Caco-2 (cell line): ENCODE measurements at regions not wholly inside any gene's neighbourhood (a gene's known extent, or its start where the extent isn't known, plus 50 kb on each side); places are given as distances from the start of the nearest gene placed in this dataset.

Experiments
- BruUV-seq: library from RNA; stranded (reverse); fragments of 400-500 nt; replicated peaks from 2 replicates; lab custom pipeline; 2021; lab: Mats Ljungman, UMichigan
- CTCF ChIA-PET: fragments of 300-600 bp; sonication (Branson Sonifier 250); formaldehyde crosslinking; loops from one replicate; lab custom pipeline; 2022; ENCODE audit warnings: antibody characterized with exemption; lab: Charles Lee
- POLR2A ChIA-PET: fragments of 300-600 bp; sonication (Branson Sonifier 250); formaldehyde crosslinking; loops from one replicate; lab custom pipeline; 2022; ENCODE audit warnings: antibody characterized with exemption; lab: Charles Lee
- DNase-seq, 2 experiments: peaks; one replicate each; pipeline versions ENCODE4 v3.0.0 to v3.0.0-alpha.2; 2020 to 2022
- H3K27me3 ChIP-seq: replicated peaks from 2 replicates; pipeline ENCODE4 v1.6.0; 2011; ENCODE audit warnings: low read length; ENCODE audit not compliant: control insufficient read depth, insufficient read depth
- H3K36me3 ChIP-seq: 2 replicates; pipeline ENCODE4 v1.5.1; 2011; ENCODE audit warnings: low read length; ENCODE audit not compliant: control insufficient read depth, insufficient read depth
- H3K4me1 ChIP-seq: fragments of 250-450 bp; sonication (Bioruptor Pico); 2 replicates; pipeline ENCODE4 v1.5.1; 2020; ENCODE audit warnings: mild to moderate bottlenecking
- H3K4me3 ChIP-seq: 2 replicates; pipeline ENCODE4 v1.5.1; 2011; ENCODE audit warnings: low read depth, mild to moderate bottlenecking, control low read depth, low read length
- H3K9me3 ChIP-seq: fragments of 250-450 bp; sonication (Bioruptor Pico); 2 replicates; pipeline ENCODE4 v1.5.1; 2020; ENCODE audit warnings: mild to moderate bottlenecking, moderate library complexity
- H3K27ac Mint-ChIP-seq: one replicate; pipeline ENCODE4 v1.8.0; 2022; ENCODE audit warnings: mixed read lengths; ENCODE audit not compliant: unreplicated experiment
- H3K27me3 Mint-ChIP-seq: one replicate; pipeline ENCODE4 v1.8.0; 2022; ENCODE audit warnings: mixed read lengths; ENCODE audit not compliant: insufficient read depth, unreplicated experiment
- H3K36me3 Mint-ChIP-seq: one replicate; pipeline ENCODE4 v1.8.0; 2022; ENCODE audit warnings: mild to moderate bottlenecking, mixed read lengths; ENCODE audit not compliant: insufficient read depth, unreplicated experiment
- H3K4me1 Mint-ChIP-seq: one replicate; pipeline ENCODE4 v1.8.0; 2022; ENCODE audit warnings: low read depth, mixed read lengths; ENCODE audit not compliant: unreplicated experiment
- H3K4me3 Mint-ChIP-seq: one replicate; pipeline ENCODE4 v1.8.0; 2022; ENCODE audit warnings: mild to moderate bottlenecking, moderate library complexity, mixed read lengths; ENCODE audit not compliant: unreplicated experiment
- H3K9me3 Mint-ChIP-seq: one replicate; pipeline ENCODE4 v1.8.0; 2022; ENCODE audit warnings: mixed read lengths; ENCODE audit not compliant: unreplicated experiment
- intact Hi-C: fragments of 100-400 bp; cut with micrococcal nuclease; formaldehyde crosslinking; loops from one replicate; pipeline ENCODE4 v1.10.0; 2022; ENCODE audit not compliant: unreplicated experiment
- TF ChIP-seq, protein P1 (sequence below), 2 experiments: fragments of 200-600 bp in 1 of 2; IDR thresholded peaks; 1 replicate in 1 of 2; 2 replicates in 1 of 2; pipeline versions ENCODE4 v1.5.1 to v1.8.0; 2011 to 2022; ENCODE audit warnings: antibody characterized with exemption in 1 of 2, control low read depth in 1 of 2, inconsistent platforms in 1 of 2, low read depth in 1 of 2, low read length in 1 of 2, mild to moderate bottlenecking in 1 of 2, moderate library complexity in 1 of 2; ENCODE audit not compliant: insufficient read depth in 1 of 2, severe bottlenecking in 1 of 2, unreplicated experiment in 1 of 2

DNA sequence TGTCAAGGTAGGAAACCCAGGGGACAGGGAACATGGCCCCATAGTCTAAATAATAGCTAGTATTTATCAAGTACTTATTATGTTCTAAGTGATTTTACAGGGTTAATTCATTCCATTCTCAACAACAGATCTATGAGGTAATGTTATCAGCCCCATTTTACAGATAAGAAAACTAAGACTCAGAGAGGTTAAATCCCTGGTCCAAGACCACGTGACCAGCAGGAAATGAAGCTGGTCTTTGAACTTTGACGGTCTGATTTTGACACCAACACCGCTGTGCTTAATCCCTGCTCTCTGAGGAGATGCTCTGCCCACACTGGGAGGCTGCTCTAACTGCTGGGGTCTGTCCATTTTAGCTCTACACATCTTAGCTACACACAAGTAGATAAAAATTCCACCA is 253.5 kb downstream of the SPTSSA start:
- intact Hi-C loops: no loop called here
- no peaks in the 10 kb centered on the region for H3K36me3 Mint-ChIP-seq
- no peak overlapping the region for H3K27ac Mint-ChIP-seq
- H3K9me3 ChIP-seq: no peaks in the 10 kb centered on the region
- no peaks in the 10 kb centered on the region for H3K27me3 Mint-ChIP-seq
- no peaks in the 10 kb centered on the region for H3K36me3 ChIP-seq
- H3K27me3 ChIP-seq: no peaks in the 10 kb centered on the region
- no peaks in the 10 kb centered on the region for H3K9me3 Mint-ChIP-seq
- no peak overlapping the region for H3K4me3 Mint-ChIP-seq
- no peak for DNase-seq
- TF ChIP-seq, protein P1, sequence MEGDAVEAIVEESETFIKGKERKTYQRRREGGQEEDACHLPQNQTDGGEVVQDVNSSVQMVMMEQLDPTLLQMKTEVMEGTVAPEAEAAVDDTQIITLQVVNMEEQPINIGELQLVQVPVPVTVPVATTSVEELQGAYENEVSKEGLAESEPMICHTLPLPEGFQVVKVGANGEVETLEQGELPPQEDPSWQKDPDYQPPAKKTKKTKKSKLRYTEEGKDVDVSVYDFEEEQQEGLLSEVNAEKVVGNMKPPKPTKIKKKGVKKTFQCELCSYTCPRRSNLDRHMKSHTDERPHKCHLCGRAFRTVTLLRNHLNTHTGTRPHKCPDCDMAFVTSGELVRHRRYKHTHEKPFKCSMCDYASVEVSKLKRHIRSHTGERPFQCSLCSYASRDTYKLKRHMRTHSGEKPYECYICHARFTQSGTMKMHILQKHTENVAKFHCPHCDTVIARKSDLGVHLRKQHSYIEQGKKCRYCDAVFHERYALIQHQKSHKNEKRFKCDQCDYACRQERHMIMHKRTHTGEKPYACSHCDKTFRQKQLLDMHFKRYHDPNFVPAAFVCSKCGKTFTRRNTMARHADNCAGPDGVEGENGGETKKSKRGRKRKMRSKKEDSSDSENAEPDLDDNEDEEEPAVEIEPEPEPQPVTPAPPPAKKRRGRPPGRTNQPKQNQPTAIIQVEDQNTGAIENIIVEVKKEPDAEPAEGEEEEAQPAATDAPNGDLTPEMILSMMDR (IDR thresholded peaks at IDR 0.05; ENCODE audit: insufficient read depth in 1 of 2, low read depth in 1 of 2, low read length in 1 of 2, severe bottlenecking in 1 of 2, unreplicated experiment in 1 of 2): no peak
- H3K4me1 Mint-ChIP-seq: no peaks in the 10 kb centered on the region
- H3K4me3 ChIP-seq: no peak overlapping the region
- ChIA-PET CTCF (no interaction called here), POLR2A (no interaction called here)
- BruUV-seq: no TSS peak
- H3K4me1 ChIP-seq: no peaks in the 10 kb centered on the region

DNA sequence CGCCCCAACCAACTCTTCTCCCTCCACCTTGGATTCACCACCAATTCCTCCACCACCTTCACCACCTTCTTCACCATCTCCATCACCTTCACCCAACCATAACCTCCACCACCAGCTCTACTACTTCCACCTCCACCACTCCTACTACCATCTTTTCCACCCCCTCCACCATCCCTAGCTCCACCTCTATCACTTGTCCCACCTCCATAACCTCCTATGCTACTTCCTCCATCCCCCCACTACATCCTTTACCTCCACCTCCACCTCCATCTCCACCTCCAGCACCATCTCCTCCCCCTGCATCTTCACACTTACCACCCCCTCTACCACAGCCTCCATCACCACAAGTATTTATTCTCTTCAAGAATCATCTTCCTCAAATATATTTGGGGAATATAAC is 254.9 kb upstream of the EGLN3 start:
- BruUV-seq: no TSS peak
- H3K27ac Mint-ChIP-seq: no peak overlapping the region
- no peaks in the 10 kb centered on the region for H3K9me3 ChIP-seq
- intact Hi-C loops: no loop called here
- H3K4me1 ChIP-seq: no peaks in the 10 kb centered on the region
- H3K36me3 Mint-ChIP-seq: no peaks in the 10 kb centered on the region
- H3K27me3 Mint-ChIP-seq: no peaks in the 10 kb centered on the region
- H3K36me3 ChIP-seq: no peaks in the 10 kb centered on the region
- CTCF ChIA-PET: no interaction called here
- H3K27me3 ChIP-seq: no peaks in the 10 kb centered on the region
- H3K9me3 Mint-ChIP-seq: no peaks in the 10 kb centered on the region
- TF ChIP-seq, protein P1 (IDR thresholded peaks at IDR 0.05; ENCODE audit: insufficient read depth in 1 of 2, low read depth in 1 of 2, low read length in 1 of 2, severe bottlenecking in 1 of 2, unreplicated experiment in 1 of 2): no peak
- no peak overlapping the region for H3K4me3 ChIP-seq
- POLR2A ChIA-PET: no interaction called here
- H3K4me3 Mint-ChIP-seq: no peak overlapping the region
- H3K4me1 Mint-ChIP-seq: no peaks in the 10 kb centered on the region
- DNase-seq: no peak

DNA sequence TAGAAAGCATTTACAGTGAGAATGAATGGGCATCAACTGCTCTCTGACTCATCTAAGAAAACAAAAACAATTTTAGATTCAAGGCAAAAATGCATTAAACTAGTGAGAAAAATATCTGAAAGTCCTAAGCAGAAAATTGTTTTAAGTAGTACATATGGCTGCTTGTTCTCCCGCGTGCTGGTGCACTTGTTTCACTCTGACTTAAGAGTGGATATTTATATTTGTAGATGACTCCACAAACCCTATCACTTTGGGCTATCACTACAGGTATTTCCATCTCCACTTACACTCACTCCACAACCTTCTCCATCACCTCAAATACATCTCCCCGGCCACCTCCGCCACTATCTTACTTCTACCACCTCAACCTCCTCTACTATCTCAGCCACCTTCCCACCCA is 253.9 kb upstream of the EGLN3 start:
- no TSS peak for BruUV-seq
- Mint-ChIP-seq H3K4me3 (no peak overlapping the region), H3K27ac (no peak overlapping the region), H3K4me1 (no peaks in the 10 kb centered on the region), H3K27me3 (no peaks in the 10 kb centered on the region), H3K9me3 (peaks cover 4% of the 10 kb centered on the region), H3K36me3 (no peaks in the 10 kb centered on the region)
- Histone ChIP-seq H3K4me3 (no peak overlapping the region), H3K4me1 (no peaks in the 10 kb centered on the region), H3K9me3 (no peaks in the 10 kb centered on the region), H3K36me3 (no peaks in the 10 kb centered on the region), H3K27me3 (no peaks in the 10 kb centered on the region)
- TF ChIP-seq, protein P1 (IDR thresholded peaks at IDR 0.05; ENCODE audit: insufficient read depth in 1 of 2, low read depth in 1 of 2, low read length in 1 of 2, severe bottlenecking in 1 of 2, unreplicated experiment in 1 of 2): no peak
- ChIA-PET CTCF (no interaction called here), POLR2A (no interaction called here)
- intact Hi-C loops: no loop called here
- no peak for DNase-seq
